PC-3 (cell line): ENCODE measurements at regions not wholly inside any gene's neighbourhood (a gene's known extent, or its start where the extent isn't known, plus 50 kb on each side); places are given as distances from the start of the nearest gene placed in this dataset.

Experiments
- CTCF ChIP-seq: fragments of 300-600 bp; sonication (generic); conservative IDR thresholded peaks from 2 replicates; pipeline ENCODE4 v1.5.1; 2017; ENCODE audit warnings: antibody characterized with exemption, low read depth, mild to moderate bottlenecking, low read length
- EZH2 ChIP-seq: fragments of 300-600 bp; sonication (generic); IDR thresholded peaks from one replicate; pipeline ENCODE4 v1.6.1; 2017; ENCODE audit warnings: antibody characterized with exemption, mild to moderate bottlenecking, low read length; ENCODE audit not compliant: unreplicated experiment
- EZH2phosphoT487 ChIP-seq: fragments of 300-600 bp; sonication (generic); IDR thresholded peaks from 2 replicates; pipeline ENCODE4 v1.6.1; 2018; ENCODE audit warnings: mild to moderate bottlenecking, antibody characterized with exemption, low read length, borderline replicate concordance

DNA sequence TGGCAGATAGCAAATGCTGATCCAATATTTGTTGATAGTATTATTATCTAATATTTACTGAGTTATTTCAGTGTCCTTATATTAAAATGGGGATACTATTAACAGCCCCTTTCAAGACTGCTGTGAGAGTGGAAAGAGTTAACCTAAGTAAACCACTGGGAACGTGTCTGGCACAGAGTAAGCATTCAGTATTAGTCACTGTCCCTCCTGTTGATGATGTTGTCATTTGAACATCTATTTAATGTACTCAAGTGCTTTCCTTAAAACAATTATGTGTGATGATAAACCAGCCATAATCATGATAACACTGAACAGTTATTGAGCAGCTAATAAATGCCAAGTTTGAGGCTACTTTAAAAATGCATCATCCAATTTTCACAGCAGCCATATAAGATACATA is 135.7 kb upstream of the XYLT1 start:
- TF ChIP-seq CTCF (no peak), EZH2phosphoT487 (no peak), EZH2 (no peak)
